ENCODE measurements at regions not wholly inside any gene's neighbourhood (a gene's known extent, or its start where the extent isn't known, plus 50 kb on each side); places are given as distances from the start of the nearest gene placed in this dataset.

- ATAC-seq (ENCODE audit: low read depth) (no peak), DNase-seq (no peak)
- Histone ChIP-seq H4K20me1 (ENCODE audit: control insufficient read depth, insufficient read depth, low read length, poor library complexity, severe bottlenecking) (no peaks in the 10 kb centered on the region), H3K4me3 (ENCODE audit: control extremely low read depth in 1 of 5, extremely low read depth in 1 of 5, insufficient read depth in 1 of 5, low read depth in 2 of 5, low read length in 4 of 5) (no peak overlapping the region), H3K27ac (ENCODE audit: low read length in 2 of 2) (no peak overlapping the region), H3K79me2 (ENCODE audit: control insufficient read depth, insufficient read depth, low read length) (no peaks in the 10 kb centered on the region), H3K9ac (ENCODE audit: low read length) (no peak overlapping the region), H3K4me1 (ENCODE audit: control insufficient read depth in 2 of 2, insufficient read depth in 2 of 2, low read length in 2 of 2) (no peaks in the 10 kb centered on the region), H3K4me2 (replicated peaks; ENCODE audit: low read depth, low read length, poor library complexity, severe bottlenecking) (no peak overlapping the region), H3K27me3 (replicated peaks in 1 of 4; ENCODE audit: control extremely low read depth in 1 of 4, control insufficient read depth in 3 of 4, insufficient read depth in 4 of 4, low read length in 3 of 4) (no peaks in the 10 kb centered on the region), H3K9me3 (ENCODE audit: control extremely low read depth in 1 of 3, control insufficient read depth in 2 of 3, insufficient read depth in 1 of 3, low read length in 2 of 3) (no peaks in the 10 kb centered on the region), H2AFZ (ENCODE audit: insufficient read depth, low read depth, low read length, poor library complexity, severe bottlenecking) (no peak overlapping the region), H3K36me3 (replicated peaks in 1 of 2; ENCODE audit: control extremely low read depth in 1 of 2, control insufficient read depth in 1 of 2, extremely low read depth in 1 of 2, insufficient read depth in 2 of 2, low read length in 1 of 2) (no peaks in the 10 kb centered on the region)
- ChIA-PET CTCF (no interaction called here), POLR2A (no interaction called here)
- intact Hi-C loops (cut with micrococcal nuclease): no loop called here
- H3K4me3 Mint-ChIP-seq: no peak overlapping the region
- no CpG with 5 or more reads among the region's 1 CpG for WGBS (ENCODE audit: insufficient coverage)
- H3K27ac Mint-ChIP-seq: no peak overlapping the region
- no peaks in the 10 kb centered on the region for H3K4me1 Mint-ChIP-seq
- no peaks in the 10 kb centered on the region for H3K27me3 Mint-ChIP-seq
- no peaks in the 10 kb centered on the region for H3K9me3 Mint-ChIP-seq (ENCODE audit: insufficient read depth)
- TF ChIP-seq CTCF (IDR thresholded peaks at IDR 0.05) (no peak), EZH2 (IDR thresholded peaks at IDR 0.05; ENCODE audit: borderline replicate concordance, insufficient read depth, low read depth, low read length, poor library complexity, severe bottlenecking) (no peak)
These were observed 624.5 kb upstream of the CHD1 start for GRCh38 chr5:99553211-99553810.

- Histone ChIP-seq H3K9ac (ENCODE audit: low read length) (no peak overlapping the region), H3K27ac (ENCODE audit: low read length in 2 of 2) (no peak overlapping the region), H3K4me1 (ENCODE audit: control insufficient read depth in 2 of 2, insufficient read depth in 2 of 2, low read length in 2 of 2) (no peaks in the 10 kb centered on the region), H2AFZ (ENCODE audit: insufficient read depth, low read depth, low read length, poor library complexity, severe bottlenecking) (no peak overlapping the region), H3K9me3 (ENCODE audit: control extremely low read depth in 1 of 3, control insufficient read depth in 2 of 3, insufficient read depth in 1 of 3, low read length in 2 of 3) (no peaks in the 10 kb centered on the region), H4K20me1 (ENCODE audit: control insufficient read depth, insufficient read depth, low read length, poor library complexity, severe bottlenecking) (no peaks in the 10 kb centered on the region), H3K4me2 (replicated peaks; ENCODE audit: low read depth, low read length, poor library complexity, severe bottlenecking) (no peak overlapping the region), H3K79me2 (ENCODE audit: control insufficient read depth, insufficient read depth, low read length) (no peaks in the 10 kb centered on the region), H3K27me3 (replicated peaks in 1 of 4; ENCODE audit: control extremely low read depth in 1 of 4, control insufficient read depth in 3 of 4, insufficient read depth in 4 of 4, low read length in 3 of 4) (no peaks in the 10 kb centered on the region), H3K4me3 (ENCODE audit: control extremely low read depth in 1 of 5, extremely low read depth in 1 of 5, insufficient read depth in 1 of 5, low read depth in 2 of 5, low read length in 4 of 5) (no peak overlapping the region), H3K36me3 (replicated peaks in 1 of 2; ENCODE audit: control extremely low read depth in 1 of 2, control insufficient read depth in 1 of 2, extremely low read depth in 1 of 2, insufficient read depth in 2 of 2, low read length in 1 of 2) (no peaks in the 10 kb centered on the region)
- Mint-ChIP-seq H3K9me3 (ENCODE audit: insufficient read depth) (no peaks in the 10 kb centered on the region), H3K4me3 (no peak overlapping the region), H3K4me1 (no peaks in the 10 kb centered on the region), H3K27me3 (no peaks in the 10 kb centered on the region), H3K27ac (no peak overlapping the region)
- WGBS (ENCODE audit: insufficient coverage): no CpG with 5 or more reads among the region's 1 CpG
- no peak for ATAC-seq (ENCODE audit: low read depth)
- no peak for TF ChIP-seq EZH2 (IDR thresholded peaks at IDR 0.05; ENCODE audit: borderline replicate concordance, insufficient read depth, low read depth, low read length, poor library complexity, severe bottlenecking)
- no peak for TF ChIP-seq CTCF (IDR thresholded peaks at IDR 0.05)
- POLR2A ChIA-PET: no interaction called here
- CTCF ChIA-PET: no interaction called here
- intact Hi-C loops (cut with micrococcal nuclease): no loop called here
- DNase-seq: no peak
These were observed 615.5 kb upstream of the CHD1 start for GRCh38 chr5:99544356-99544755.

Measured in B cell (primary cell).